ENCODE measurements at regions not wholly inside any gene's neighbourhood (a gene's known extent, or its start where the extent isn't known, plus 50 kb on each side); places are given as distances from the start of the nearest gene placed in this dataset.

- DNase-seq (ENCODE audit: low read depth, low spot score) = no peak
- peak; percentile 24 for TF ChIP-seq CTCF (IDR thresholded peaks at IDR 0.05; ENCODE audit: low read depth, low read length)
- CTCF ChIA-PET = no interaction called here
- Histone ChIP-seq H3K9me3 (ENCODE audit: control insufficient read depth, insufficient read depth, low read length) (no peaks in the 10 kb centered on the region), H3K4me3 (ENCODE audit: low read depth, low read length) (no peak overlapping the region), H3K27ac (ENCODE audit: low read depth, low read length) (no peak overlapping the region), H3K27me3 (ENCODE audit: control insufficient read depth, insufficient read depth, low read length) (no peaks in the 10 kb centered on the region)
- POLR2A ChIA-PET = no interaction called here
Measured at GRCh38 chr6:91167846-91168245, 581.0 kb upstream of the MAP3K7 start.

- no peak overlapping the region for H3K4me3 ChIP-seq (ENCODE audit: low read depth, low read length)
- ChIA-PET CTCF (no interaction called here), POLR2A (no interaction called here)
- H3K27me3 ChIP-seq (ENCODE audit: control insufficient read depth, insufficient read depth, low read length) = no peaks in the 10 kb centered on the region
- H3K9me3 ChIP-seq (ENCODE audit: control insufficient read depth, insufficient read depth, low read length) = no peaks in the 10 kb centered on the region
- H3K27ac ChIP-seq (ENCODE audit: low read depth, low read length) = no peak overlapping the region
- no peak for DNase-seq (ENCODE audit: low read depth, low spot score)
- no peak for TF ChIP-seq CTCF (IDR thresholded peaks at IDR 0.05; ENCODE audit: low read depth, low read length)
Measured at GRCh38 chr6:91166271-91167046, 579.6 kb upstream of the MAP3K7 start.

GRCh38 chr6:91164105-91164504, 577.2 kb upstream of the MAP3K7 start:
- Histone ChIP-seq H3K4me3 (ENCODE audit: low read depth, low read length) (no peak overlapping the region), H3K9me3 (ENCODE audit: control insufficient read depth, insufficient read depth, low read length) (no peaks in the 10 kb centered on the region), H3K27me3 (ENCODE audit: control insufficient read depth, insufficient read depth, low read length) (no peaks in the 10 kb centered on the region), H3K27ac (ENCODE audit: low read depth, low read length) (no peak overlapping the region)
- no peak for TF ChIP-seq CTCF (IDR thresholded peaks at IDR 0.05; ENCODE audit: low read depth, low read length)
- CTCF ChIA-PET = no interaction called here
- DNase-seq (ENCODE audit: low read depth, low spot score) = no peak
- POLR2A ChIA-PET = no interaction called here

- H3K27ac ChIP-seq (ENCODE audit: low read depth, low read length) = no peak overlapping the region
- TF ChIP-seq CTCF (IDR thresholded peaks at IDR 0.05; ENCODE audit: low read depth, low read length) = no peak
- H3K4me3 ChIP-seq (ENCODE audit: low read depth, low read length) = no peak overlapping the region
- no peaks in the 10 kb centered on the region for H3K27me3 ChIP-seq (ENCODE audit: control insufficient read depth, insufficient read depth, low read length)
- ChIA-PET CTCF (no interaction called here), POLR2A (no interaction called here)
- DNase-seq (ENCODE audit: low read depth, low spot score) = no peak
- H3K9me3 ChIP-seq (ENCODE audit: control insufficient read depth, insufficient read depth, low read length) = no peaks in the 10 kb centered on the region
Measured at GRCh38 chr6:91161246-91161645, 574.4 kb upstream of the MAP3K7 start.

- CTCF ChIA-PET = interaction anchor here (0.5 kb wide), 1 partner anchor 175 kb away, joined by 3 read pairs; no protein-coding TSS in a partner anchor
Measured at GRCh38 chr6:91155129-91155785, 568.4 kb upstream of the MAP3K7 start.

More at GRCh38 chr6:91155129-91155785, 568.4 kb upstream of the MAP3K7 start:
- Histone ChIP-seq H3K9me3 (ENCODE audit: control insufficient read depth, insufficient read depth, low read length) (no peaks in the 10 kb centered on the region), H3K4me3 (ENCODE audit: low read depth, low read length) (no peak overlapping the region), H3K27me3 (ENCODE audit: control insufficient read depth, insufficient read depth, low read length) (no peaks in the 10 kb centered on the region), H3K27ac (ENCODE audit: low read depth, low read length) (no peak overlapping the region)
- no peak for DNase-seq (ENCODE audit: low read depth, low spot score)
- POLR2A ChIA-PET = no interaction called here
- TF ChIP-seq CTCF (IDR thresholded peaks at IDR 0.05; ENCODE audit: low read depth, low read length) = no peak

All from AG04450 (cell line).